ENCODE measurements at regions not wholly inside any gene's neighbourhood (a gene's known extent, or its start where the extent isn't known, plus 50 kb on each side); places are given as distances from the start of the nearest gene placed in this dataset.

GRCh38 chr11:81444297-81444696 lies 1289.4 kb downstream of the FAM181B start:
- DNase-seq (ENCODE audit: low read depth in 2 of 2) = no peak

DNA sequence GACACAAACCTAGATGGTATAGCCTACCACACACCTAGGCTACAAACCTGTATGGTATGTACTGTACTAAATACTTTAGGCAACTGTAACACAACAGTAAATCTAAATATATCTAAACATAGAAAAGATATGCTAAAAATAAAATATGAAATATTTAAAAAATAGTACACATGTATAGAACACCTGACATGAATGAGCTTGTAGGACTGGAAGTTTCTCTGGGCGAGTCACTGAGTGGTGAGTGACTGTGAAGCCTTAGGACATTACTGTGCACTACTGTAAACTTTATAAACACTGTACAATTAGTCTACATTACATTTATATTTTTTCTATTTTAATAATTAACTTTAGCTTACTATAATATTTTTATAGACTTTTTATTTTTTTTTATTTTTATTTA lies 1301.3 kb downstream of the FAM181B start:
- no peak for DNase-seq (ENCODE audit: low read depth in 2 of 2)

- no peak for DNase-seq (ENCODE audit: low read depth in 2 of 2)
Observed at GRCh38 chr11:81424822-81425221, 1308.8 kb downstream of the FAM181B start.

- no peak for DNase-seq (ENCODE audit: low read depth in 2 of 2)
Observed at GRCh38 chr11:81422402-81422801, 1311.3 kb downstream of the FAM181B start.

DNA sequence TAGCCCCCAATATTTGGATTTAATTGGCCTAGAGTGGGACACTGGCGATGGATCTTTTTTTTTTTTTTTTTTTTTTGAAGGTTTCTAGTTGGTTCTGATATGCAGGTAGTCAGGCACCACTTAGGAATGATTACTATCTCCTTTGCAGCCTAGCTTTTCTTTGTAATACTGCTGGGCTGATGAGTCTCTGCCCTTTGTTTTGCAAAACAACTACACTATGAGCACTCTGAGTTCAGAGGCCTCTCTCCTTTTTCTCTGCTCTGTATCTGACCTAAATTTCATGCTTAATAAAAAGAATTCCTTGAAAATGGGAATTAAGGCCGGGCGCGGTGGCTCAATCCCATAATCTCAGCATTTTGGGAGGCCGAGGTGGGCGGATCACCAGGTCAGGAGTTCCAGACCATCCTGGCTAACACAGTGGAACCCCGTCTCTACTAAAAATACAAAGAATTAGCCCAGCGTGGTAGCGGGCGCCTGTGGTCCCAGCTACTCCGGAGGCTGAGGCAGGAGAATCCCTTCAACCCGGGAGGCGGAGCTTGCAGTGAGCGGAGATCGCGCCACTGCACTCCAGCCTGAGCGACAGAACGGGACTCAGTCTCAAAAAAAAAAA lies 1312.3 kb downstream of the FAM181B start:
- DNase-seq (ENCODE audit: low read depth in 2 of 2) = no peak

DNA sequence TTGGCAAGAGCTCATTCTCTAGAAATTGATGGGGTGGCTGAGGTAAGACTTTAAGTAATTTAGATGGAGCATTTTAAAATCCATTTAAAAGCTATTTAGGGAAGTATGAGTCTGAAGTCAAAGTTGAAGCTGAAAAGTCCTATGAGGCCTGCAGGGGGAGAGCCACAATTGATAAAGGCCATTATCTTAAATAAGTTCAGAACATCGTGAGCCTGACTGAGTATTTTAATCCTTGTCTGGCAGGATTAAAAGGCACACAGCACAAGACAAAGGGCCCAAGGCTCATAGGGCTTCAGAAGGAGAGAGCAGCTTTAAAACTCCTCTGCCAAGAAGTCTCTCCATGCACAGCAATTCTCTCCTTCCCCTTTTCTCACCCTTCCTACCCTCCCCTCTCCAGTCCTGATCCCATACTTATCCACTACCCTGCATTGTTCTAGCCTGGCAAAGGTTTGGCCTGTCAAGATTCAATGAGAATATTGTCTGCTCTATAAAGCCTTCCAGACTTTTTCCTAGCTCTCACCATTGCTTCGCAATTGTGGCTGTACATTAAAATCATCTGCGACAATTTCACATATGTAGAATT lies 1312.9 kb downstream of the FAM181B start:
- DNase-seq (ENCODE audit: low read depth in 2 of 2) = no peak

DNA sequence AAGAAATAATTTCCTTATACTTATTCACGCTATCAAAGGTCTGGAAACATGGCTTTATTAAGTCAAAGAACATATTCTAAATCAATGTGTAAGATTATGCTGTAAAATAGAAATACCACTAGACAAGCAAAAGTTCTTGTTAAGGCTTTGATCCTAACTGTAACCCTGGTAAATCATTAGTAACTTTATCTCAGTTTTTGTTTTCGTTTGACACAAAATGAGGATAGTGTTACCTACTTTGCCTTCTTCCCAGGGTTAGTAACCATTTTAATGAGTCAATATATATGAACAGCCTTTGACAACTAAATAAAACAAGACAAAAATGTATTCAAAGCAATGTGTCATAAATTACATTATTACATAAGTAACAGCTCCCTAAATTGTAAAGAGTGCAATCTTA lies 1336.3 kb downstream of the FAM181B start:
- no peak for DNase-seq (ENCODE audit: low read depth in 2 of 2)

GRCh38 chr11:81394311-81394710 lies 1339.4 kb downstream of the FAM181B start:
- no peak for DNase-seq (ENCODE audit: low read depth in 2 of 2)

DNA sequence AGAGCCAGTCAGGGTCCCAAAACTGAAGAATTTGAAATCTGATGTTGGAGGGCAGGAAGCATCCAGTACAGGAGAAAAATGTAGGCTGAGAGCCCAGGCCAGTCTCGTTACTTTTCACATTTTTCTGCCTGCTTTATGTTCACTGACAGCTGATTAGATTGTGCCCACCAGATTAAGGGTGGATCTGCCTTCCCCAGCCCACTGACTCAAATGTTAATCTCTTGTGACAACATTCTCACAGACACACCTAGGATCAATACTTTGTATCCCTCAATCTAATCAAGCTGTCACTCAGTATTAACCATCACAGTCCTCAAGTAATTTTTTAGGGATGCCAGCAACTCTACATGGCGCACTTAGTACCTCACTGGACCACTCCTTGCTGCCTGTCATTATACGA lies 1345.3 kb downstream of the FAM181B start:
- no peak for DNase-seq (ENCODE audit: low read depth in 2 of 2)

GRCh38 chr11:81380395-81380794 lies 1353.3 kb downstream of the FAM181B start:
- DNase-seq (ENCODE audit: low read depth in 2 of 2) = no peak

DNA sequence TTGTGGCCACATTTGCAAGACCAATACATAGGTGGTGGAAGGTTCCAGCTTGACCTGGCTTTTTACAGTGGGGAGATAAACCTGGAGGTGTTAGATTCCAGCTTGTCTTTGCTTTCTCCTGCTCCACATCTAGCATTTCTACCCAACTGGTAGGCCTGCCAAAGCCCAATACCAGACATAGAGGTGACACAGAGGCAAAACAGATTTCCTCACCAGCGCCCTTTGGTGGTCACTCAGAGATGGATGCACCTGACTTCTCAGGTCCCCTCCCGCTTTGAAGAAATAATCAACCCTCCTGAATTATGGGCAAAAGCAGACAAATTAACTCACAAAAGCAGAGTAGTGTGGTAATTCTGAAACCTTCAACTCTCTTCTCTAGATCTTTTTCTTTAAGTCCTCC lies 1356.2 kb downstream of the FAM181B start:
- no peak for DNase-seq (ENCODE audit: low read depth in 2 of 2)

DNA sequence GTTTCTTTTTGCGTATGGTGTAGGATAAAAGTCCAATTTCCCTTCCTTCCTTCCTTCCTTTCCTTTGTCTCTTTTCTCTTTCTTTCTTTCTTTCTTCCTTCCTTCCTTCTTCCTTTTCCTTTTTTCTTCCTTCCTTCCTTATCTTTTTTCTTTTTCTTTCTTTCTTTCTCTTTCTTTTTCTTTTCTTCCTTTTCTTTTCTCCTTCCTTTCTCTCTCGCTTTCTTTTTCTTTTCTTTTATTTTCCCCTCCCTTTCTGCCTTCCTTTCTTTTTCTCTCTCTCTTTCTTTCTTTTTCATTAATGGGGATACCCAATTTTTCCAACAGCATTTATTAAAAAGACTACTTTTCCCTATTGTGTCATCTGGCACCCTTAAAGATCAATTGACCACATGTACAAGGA lies 1359.7 kb downstream of the FAM181B start:
- no peak for DNase-seq (ENCODE audit: low read depth in 2 of 2)

DNA sequence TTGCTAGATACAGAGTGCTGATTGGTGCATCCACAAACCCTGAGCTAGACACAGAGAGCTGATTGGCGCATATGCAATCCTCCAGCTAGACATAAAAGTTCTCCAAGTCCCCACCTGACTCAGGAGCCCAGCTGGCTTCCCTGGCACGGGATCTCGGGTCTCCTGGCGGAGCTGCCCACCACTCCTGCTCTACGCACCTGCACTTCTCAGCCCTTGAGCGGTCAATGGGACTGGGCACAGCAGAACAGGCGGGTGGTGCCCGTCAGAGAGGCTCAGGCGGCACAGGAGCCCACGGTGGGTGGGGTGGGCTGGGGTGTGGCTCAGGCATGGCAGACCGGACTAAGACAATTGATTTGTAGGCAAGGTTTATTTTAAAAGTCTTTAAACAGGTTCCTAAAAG lies 1365.5 kb downstream of the FAM181B start:
- DNase-seq (ENCODE audit: low read depth in 2 of 2) = no peak

DNA sequence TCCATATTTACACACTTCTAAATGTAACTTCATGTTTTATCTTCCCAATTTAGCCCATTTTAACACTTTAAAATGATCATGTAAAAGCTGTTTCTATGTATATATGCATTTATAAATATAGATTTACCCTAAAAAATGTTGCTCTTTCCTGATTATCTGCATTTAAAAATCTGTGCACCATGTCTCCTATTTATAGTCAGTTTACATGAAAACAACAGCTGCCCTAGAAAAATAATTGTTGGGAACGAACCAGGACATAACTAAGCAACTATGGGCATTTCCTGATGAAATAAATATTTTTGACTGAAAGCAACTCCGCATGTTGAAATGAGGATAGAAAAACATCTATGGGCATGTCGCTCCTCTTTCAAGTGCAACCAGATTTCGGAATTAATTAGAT lies 1368.2 kb downstream of the FAM181B start:
- DNase-seq (ENCODE audit: low read depth in 2 of 2) = no peak

DNA sequence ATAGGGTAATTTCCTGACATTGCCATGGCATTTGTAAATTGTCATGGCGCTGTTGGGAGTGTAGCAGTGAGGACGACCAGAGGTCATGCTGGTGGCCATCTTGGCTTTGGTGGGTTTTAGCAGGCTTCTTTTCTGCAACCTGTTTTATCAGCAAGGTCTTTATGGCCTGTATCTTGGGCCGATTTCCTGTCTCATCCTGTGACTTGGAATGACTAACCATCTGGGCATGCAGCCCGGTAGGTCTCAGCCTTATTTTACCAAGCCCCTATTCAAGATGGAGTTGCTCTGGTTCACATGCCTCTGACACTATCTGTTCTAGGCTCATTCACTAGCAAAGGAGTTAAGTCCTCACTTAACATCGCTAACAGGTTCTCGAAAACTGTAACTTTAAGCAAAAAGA lies 1374.2 kb downstream of the FAM181B start:
- no peak for DNase-seq (ENCODE audit: low read depth in 2 of 2)

DNA sequence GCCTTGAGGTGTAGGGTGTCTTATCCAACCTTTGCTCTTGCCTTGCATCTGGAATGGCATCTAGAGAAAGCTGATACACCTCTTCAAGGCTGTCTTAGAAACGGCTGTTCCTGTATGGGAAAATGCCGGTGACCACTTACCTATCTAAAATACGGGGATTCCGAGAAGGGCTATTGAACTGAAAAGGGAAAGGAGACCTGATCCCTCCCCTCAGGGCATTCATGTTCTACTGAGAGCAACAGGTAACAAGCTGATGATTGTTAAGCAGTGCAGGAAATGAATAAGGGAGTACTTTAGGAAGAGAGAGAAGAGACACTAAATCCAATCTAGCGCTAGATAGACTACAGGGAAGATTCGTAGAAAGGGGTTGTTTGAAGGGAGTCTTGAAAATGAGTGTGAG lies 1388.1 kb downstream of the FAM181B start:
- DNase-seq (ENCODE audit: low read depth in 2 of 2) = no peak

- DNase-seq (ENCODE audit: low read depth in 2 of 2) = no peak
Observed at GRCh38 chr11:81342966-81343365, 1390.7 kb downstream of the FAM181B start.

DNA sequence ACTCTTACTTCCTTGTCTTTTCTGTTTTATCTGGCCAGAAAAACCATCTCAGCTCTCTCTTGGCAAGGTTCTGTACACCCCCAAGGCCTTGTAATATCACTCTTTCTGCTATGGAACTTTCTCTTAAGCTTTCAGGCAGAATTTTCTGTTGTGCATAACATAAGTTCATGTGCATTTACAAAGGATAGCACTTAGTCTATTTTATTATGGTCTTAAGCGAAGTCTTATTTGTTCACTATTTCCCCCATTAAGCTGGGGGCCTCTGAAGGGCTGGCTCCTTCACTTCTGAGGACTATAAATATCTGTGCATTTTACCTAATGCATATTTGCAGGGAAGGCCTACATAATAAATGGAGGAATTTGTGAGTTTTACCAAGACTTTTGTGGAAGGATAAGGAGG lies 1393.4 kb downstream of the FAM181B start:
- no peak for DNase-seq (ENCODE audit: low read depth in 2 of 2)

DNA sequence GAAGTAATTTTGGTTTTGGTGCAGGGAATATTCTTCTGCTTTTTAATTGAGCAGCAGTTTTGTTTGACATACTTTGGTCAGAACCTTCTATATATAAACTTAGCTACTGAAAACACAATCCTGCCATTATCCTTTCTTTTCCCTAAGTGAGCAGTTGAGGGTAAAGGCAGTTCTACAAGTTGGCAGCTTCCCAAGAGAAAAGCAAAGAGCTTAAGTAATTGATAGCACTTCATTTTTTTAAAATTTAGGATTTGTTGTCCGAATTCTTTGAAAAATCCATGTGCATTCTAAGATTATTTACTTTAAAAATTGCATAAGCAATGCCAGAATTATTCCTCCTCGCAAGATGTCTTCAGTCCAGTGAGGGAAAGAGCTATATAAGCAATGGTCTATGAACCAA lies 1394.1 kb downstream of the FAM181B start:
- DNase-seq (ENCODE audit: low read depth in 2 of 2) = no peak

GRCh38 chr11:81337756-81338155 lies 1395.9 kb downstream of the FAM181B start:
- DNase-seq (ENCODE audit: low read depth in 2 of 2) = no peak

DNA sequence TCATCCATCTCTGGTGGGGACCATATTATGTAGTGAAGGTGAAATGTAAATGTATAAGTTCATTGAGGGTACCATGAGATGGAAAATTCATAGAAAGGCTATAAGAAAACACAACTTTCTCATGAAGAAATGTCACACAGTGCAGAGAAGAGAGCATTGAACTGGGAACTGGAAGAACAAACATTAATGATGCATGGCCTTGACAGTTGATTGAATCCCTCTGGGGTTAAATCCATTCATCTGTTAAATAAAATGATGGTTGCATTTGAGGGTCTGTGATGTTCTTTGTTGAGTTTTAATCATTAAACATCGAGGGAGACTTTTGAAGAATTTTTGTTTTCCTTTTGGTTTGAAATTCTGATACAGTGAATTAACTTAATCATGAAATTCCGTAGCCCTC lies 1401.4 kb downstream of the FAM181B start:
- no peak for DNase-seq (ENCODE audit: low read depth in 2 of 2)

- DNase-seq (ENCODE audit: low read depth in 2 of 2) = no peak
Observed at GRCh38 chr11:81331611-81332235, 1401.9 kb downstream of the FAM181B start.

DNA sequence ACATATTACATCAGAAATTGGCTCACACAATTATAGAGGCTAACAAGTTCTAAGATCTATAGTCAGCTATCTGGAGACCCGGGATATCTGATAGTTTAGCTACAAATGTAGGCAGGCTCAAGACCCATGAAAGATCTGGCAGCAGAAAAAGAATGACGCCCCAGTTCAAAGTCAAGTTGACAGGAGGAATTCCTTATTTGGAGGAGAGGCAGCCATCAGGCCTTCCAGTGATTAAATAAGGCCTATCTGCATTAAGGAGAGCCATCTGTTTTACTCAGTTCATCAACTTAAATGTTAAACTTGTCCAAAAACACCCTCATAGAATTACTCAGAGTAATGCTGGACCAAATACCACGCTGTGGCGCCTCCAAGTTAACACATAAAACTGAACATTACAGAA lies 1402.6 kb downstream of the FAM181B start:
- DNase-seq (ENCODE audit: low read depth in 2 of 2) = no peak

Data from fibroblast of skin of left quadriceps (primary cell).